ENCODE measurements at regions not wholly inside any gene's neighbourhood (a gene's known extent, or its start where the extent isn't known, plus 50 kb on each side); places are given as distances from the start of the nearest gene placed in this dataset.

DNA sequence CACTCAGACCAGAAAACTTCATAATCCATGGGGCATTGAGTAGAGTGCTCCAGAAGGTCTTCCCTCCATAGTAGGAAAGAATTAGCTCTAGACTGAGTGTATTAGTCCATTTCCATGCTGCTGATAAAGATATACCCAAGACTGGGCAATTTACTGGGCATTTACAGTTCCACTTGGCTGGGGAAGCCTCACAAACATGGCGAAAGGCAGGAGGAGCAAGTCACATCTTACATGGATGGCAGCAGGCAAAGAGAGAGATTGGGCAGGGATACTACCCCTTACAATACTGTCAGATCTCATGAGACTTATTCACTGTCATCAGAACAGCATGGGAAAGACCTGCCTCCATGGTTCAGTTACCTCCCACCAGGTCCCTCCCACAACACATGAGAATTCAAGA, 300.6 kb upstream of the TMEM132C start:
- no peak for TF ChIP-seq CTCF (IDR thresholded peaks at IDR 0.05 in 4 of 5, conservative IDR thresholded peaks at IDR 0.05 in 1 of 5)
- no peak for TF ChIP-seq POLR2A (IDR thresholded peaks at IDR 0.05)

Measured in gastrocnemius medialis (tissue), 4 donors.